Astrocyte (in vitro differentiated cells and primary cell): ENCODE measurements at regions not wholly inside any gene's neighbourhood (a gene's known extent, or its start where the extent isn't known, plus 50 kb on each side); places are given as distances from the start of the nearest gene placed in this dataset.

Experiments
- CTCF ChIP-seq: IDR thresholded peaks from 2 replicates; pipeline ENCODE4 v1.5.1; 2011; ENCODE audit warnings: low read depth, mild to moderate bottlenecking, inconsistent platforms, low read length, moderate library complexity; ENCODE audit not compliant: insufficient read depth
- EZH2 ChIP-seq: IDR thresholded peaks from 2 replicates; pipeline ENCODE4 v1.6.1; 2012; ENCODE audit warnings: mild to moderate bottlenecking, low read length, inconsistent platforms; ENCODE audit not compliant: insufficient read depth

- TF ChIP-seq CTCF (no peak), EZH2 (no peak)
These were observed 622.3 kb upstream of the IMPG1 start for GRCh38 chr6:76694795-76695194.
